Fibroblast of gingiva (primary cell): ENCODE measurements at regions not wholly inside any gene's neighbourhood (a gene's known extent, or its start where the extent isn't known, plus 50 kb on each side); places are given as distances from the start of the nearest gene placed in this dataset.
"Not testable (repeated sequence)": the region's sequence is repeated elsewhere in the genome, so short reads cannot be mapped to it uniquely, and the experiment has no call there.

Source experiments
- DNase-seq: peaks from one replicate; pipeline ENCODE4 v3.0.0-alpha.2; 2011; ENCODE audit warnings: low read depth

GRCh38 chr14:28949503-28949902 is 182.9 kb downstream of the FOXG1 start:
- no peak for DNase-seq

GRCh38 chr14:28952161-28952560 is 185.6 kb downstream of the FOXG1 start:
- no peak for DNase-seq

- no peak for DNase-seq
These were observed 186.1 kb downstream of the FOXG1 start for GRCh38 chr14:28952666-28953065.

GRCh38 chr14:28953973-28954372 is 187.4 kb downstream of the FOXG1 start:
- no peak for DNase-seq

GRCh38 chr14:28966416-28967233 is 200.0 kb downstream of the FOXG1 start:
- DNase-seq: no peak

- DNase-seq: no peak
These were observed 208.5 kb downstream of the FOXG1 start for GRCh38 chr14:28975084-28975483.

GRCh38 chr14:28982228-28982627 is 215.6 kb downstream of the FOXG1 start:
- DNase-seq: no peak

GRCh38 chr14:28983279-28983678 is 216.7 kb downstream of the FOXG1 start:
- no peak for DNase-seq

- peak; percentile 20 for DNase-seq
These were observed 220.9 kb downstream of the FOXG1 start for GRCh38 chr14:28987516-28987915.

GRCh38 chr14:28997196-28997595 is 230.6 kb downstream of the FOXG1 start:
- not testable (repeated sequence) for DNase-seq

- no peak for DNase-seq
These were observed 233.1 kb downstream of the FOXG1 start for GRCh38 chr14:28999656-29000055.

GRCh38 chr14:29005647-29006046 is 239.1 kb downstream of the FOXG1 start:
- DNase-seq: no peak

GRCh38 chr14:29007990-29008389 is 241.4 kb downstream of the FOXG1 start:
- no peak for DNase-seq

GRCh38 chr14:29016050-29016900 is 249.7 kb downstream of the FOXG1 start:
- peak; percentile 33 for DNase-seq

- DNase-seq: not testable (repeated sequence)
These were observed 256.9 kb downstream of the FOXG1 start for GRCh38 chr14:29023505-29023904.

GRCh38 chr14:29027441-29027840 is 260.9 kb downstream of the FOXG1 start:
- not testable (repeated sequence) for DNase-seq

- not testable (repeated sequence) for DNase-seq
These were observed 261.5 kb downstream of the FOXG1 start for GRCh38 chr14:29027941-29028705.

- peak; percentile 13 for DNase-seq
These were observed 262.5 kb downstream of the FOXG1 start for GRCh38 chr14:29028973-29029582.

GRCh38 chr14:29030121-29030520 is 263.5 kb downstream of the FOXG1 start:
- DNase-seq: no peak

GRCh38 chr14:29030970-29031369 is 264.4 kb downstream of the FOXG1 start:
- DNase-seq: no peak

- peak; percentile 46 for DNase-seq
These were observed 268.5 kb downstream of the FOXG1 start for GRCh38 chr14:29035134-29035533.

- DNase-seq: peak; percentile 20
These were observed 270.8 kb downstream of the FOXG1 start for GRCh38 chr14:29037411-29037810.
